SK-N-SH (cell line): ENCODE measurements at regions not wholly inside any gene's neighbourhood (a gene's known extent, or its start where the extent isn't known, plus 50 kb on each side); places are given as distances from the start of the nearest gene placed in this dataset.

Experiments
- CTCF ChIA-PET: fragments of 300-600, 350-600 bp; formaldehyde crosslinking; extraction: SDS; loops from one replicate; lab custom pipeline; 2021; lab: Yijun Ruan, JAX
- POLR2A ChIA-PET: fragments of 350-600 bp; sonication (Branson Sonifier 250); formaldehyde crosslinking; extraction: SDS; loops from one replicate; lab custom pipeline; 2020; ENCODE audit warnings: antibody characterized with exemption, inconsistent platforms; lab: Yijun Ruan, JAX
- DNase-seq: peaks from one replicate; pipeline ENCODE4 v3.0.0; 2012
- H2AFZ ChIP-seq: fragments of 200-600 bp; sonication (generic); 2 replicates; pipeline ENCODE4 v1.8.1; 2016; ENCODE audit warnings: antibody characterized with exemption, mild to moderate bottlenecking, low read depth
- H3F3A ChIP-seq: fragments of 200-600 bp; sonication (generic); replicated peaks from 2 replicates; pipeline ENCODE3; 2016; ENCODE audit warnings: antibody characterized with exemption, mild to moderate bottlenecking; ENCODE audit not compliant: insufficient read depth
- H3K27ac ChIP-seq, 2 experiments: fragments of 200-500 bp in 1 of 2; fragments of 200-600 bp in 1 of 2; sonication (Bioruptor generic) in 1 of 2; sonication (generic), shearing (Covaris generic) in 1 of 2; 2 replicates each; pipeline versions ENCODE4 v1.5.1 to v1.6.1; 2014 to 2016; ENCODE audit warnings: low read depth in 2 of 2, inconsistent platforms in 1 of 2, low read length in 1 of 2, mild to moderate bottlenecking in 1 of 2, mixed read lengths in 1 of 2
- H3K27me3 ChIP-seq: fragments of 200-600 bp; sonication (generic), shearing (Covaris generic); 2 replicates; pipeline ENCODE4 v1.6.1; 2016; ENCODE audit warnings: mixed run types; ENCODE audit not compliant: insufficient read depth
- H3K36me3 ChIP-seq, 2 experiments: fragments of 200-500 bp in 1 of 2; fragments of 200-600 bp in 1 of 2; sonication (Bioruptor generic) in 1 of 2; sonication (generic) in 1 of 2; replicated peaks in 1 of 2; 2 replicates each; pipeline versions ENCODE3 to v1.5.1; 2014 to 2016; ENCODE audit warnings: low read length in 1 of 2, mild to moderate bottlenecking in 1 of 2; ENCODE audit not compliant: insufficient read depth in 2 of 2, control insufficient read depth in 1 of 2
- H3K4me1 ChIP-seq, 2 experiments: fragments of 200-500 bp in 1 of 2; fragments of 200-600 bp in 1 of 2; sonication (Bioruptor generic) in 1 of 2; sonication (generic), shearing (Covaris generic) in 1 of 2; 2 replicates each; pipeline versions ENCODE4 v1.5.1 to v1.6.1; 2014 to 2016; ENCODE audit warnings: low read depth in 1 of 2, low read length in 1 of 2, mixed run types in 1 of 2; ENCODE audit not compliant: insufficient read depth in 2 of 2, control insufficient read depth in 1 of 2
- H3K4me2 ChIP-seq: fragments of 200-600 bp; sonication (generic), shearing (Covaris generic); 2 replicates; pipeline ENCODE4 v1.6.1; 2017; ENCODE audit warnings: mixed run types
- H3K4me3 ChIP-seq, 2 experiments: fragments of 200-500 bp in 1 of 2; fragments of 200-600 bp in 1 of 2; sonication (Bioruptor generic) in 1 of 2; sonication (generic), shearing (Covaris generic) in 1 of 2; 2 replicates each; pipeline versions ENCODE4 v1.5.1 to v1.8.1; 2014 to 2016; ENCODE audit warnings: low read depth in 2 of 2, inconsistent platforms in 1 of 2, low read length in 1 of 2, mild to moderate bottlenecking in 1 of 2, mixed read lengths in 1 of 2, moderate library complexity in 1 of 2
- H3K79me2 ChIP-seq: fragments of 200-600 bp; sonication (generic); 2 replicates; pipeline ENCODE4 v1.8.1; 2017; ENCODE audit warnings: mild to moderate bottlenecking; ENCODE audit not compliant: insufficient read depth
- H3K9ac ChIP-seq: fragments of 200-600 bp; sonication (generic); 2 replicates; pipeline ENCODE4 v1.6.1; 2017; ENCODE audit warnings: mixed run types
- H3K9me2 ChIP-seq: fragments of 200-600 bp; sonication (generic); 2 replicates; pipeline ENCODE4 v1.6.1; 2017; ENCODE audit warnings: mixed run types
- H3K9me3 ChIP-seq: fragments of 200-600 bp; sonication (generic); 2 replicates; pipeline ENCODE4 v1.6.1; 2017; ENCODE audit warnings: mixed run types, mild to moderate bottlenecking, moderate library complexity
- H4K20me1 ChIP-seq: fragments of 200-600 bp; sonication (generic); 2 replicates; pipeline ENCODE4 v1.6.1; 2017; ENCODE audit warnings: mild to moderate bottlenecking, mixed run types; ENCODE audit not compliant: insufficient read depth
- EP300 ChIP-seq, 2 experiments: IDR thresholded peaks; 2 replicates each; pipeline versions ENCODE4 v1.4.0 to v1.6.1; 2012; ENCODE audit warnings: borderline replicate concordance in 1 of 2, low read depth in 1 of 2, low read length in 1 of 2
- EZH2phosphoT487 ChIP-seq: fragments of 200-600 bp; sonication (generic); IDR thresholded peaks from 2 replicates; pipeline ENCODE4 v1.6.1; 2017; ENCODE audit warnings: low read depth, mixed run types, mild to moderate bottlenecking, antibody characterized with exemption, moderate library complexity, borderline replicate concordance
- FOXM1 ChIP-seq: IDR thresholded peaks from 2 replicates; pipeline ENCODE4 v1.4.0; 2012; ENCODE audit warnings: low read depth, mild to moderate bottlenecking
- GABPA ChIP-seq: IDR thresholded peaks from 2 replicates; pipeline ENCODE4 v1.4.0; 2012; ENCODE audit warnings: low read depth, mild to moderate bottlenecking
- GATA2 ChIP-seq: sonication (generic); formaldehyde crosslinking; IDR thresholded peaks from 2 replicates; pipeline ENCODE4 v1.5.0; 2020; ENCODE audit warnings: mild to moderate bottlenecking, missing genetic modification reagents
- JUND ChIP-seq: IDR thresholded peaks from 2 replicates; pipeline ENCODE4 v1.4.0; 2012
- MEF2A ChIP-seq: IDR thresholded peaks from 2 replicates; pipeline ENCODE4 v1.4.0; 2012; ENCODE audit warnings: low read depth, borderline replicate concordance
- MXI1 ChIP-seq: IDR thresholded peaks from 2 replicates; pipeline ENCODE4 v1.6.1; 2012; ENCODE audit warnings: mild to moderate bottlenecking, low read depth, low read length, improper control_type of control experiment
- POLR2AphosphoS5 ChIP-seq: IDR thresholded peaks from 2 replicates; pipeline ENCODE4 v1.6.1; 2012; ENCODE audit warnings: low read depth, low read length
- RAD21 ChIP-seq: IDR thresholded peaks from 2 replicates; pipeline ENCODE4 v1.6.1; 2012; ENCODE audit warnings: mild to moderate bottlenecking, low read length
- RCOR1 ChIP-seq: fragments of 150-350 bp; IDR thresholded peaks from 2 replicates; pipeline ENCODE4 v1.6.1; 2017; ENCODE audit warnings: antibody characterized with exemption, low read length
- SMC3 ChIP-seq: IDR thresholded peaks from 2 replicates; pipeline ENCODE4 v1.6.1; 2012; ENCODE audit warnings: low read depth, low read length, improper control_type of control experiment
- TAF1 ChIP-seq: IDR thresholded peaks from 2 replicates; pipeline ENCODE4 v1.6.1; 2012; ENCODE audit warnings: low read depth, mild to moderate bottlenecking, low read length, moderate library complexity, borderline replicate concordance
- YY1 ChIP-seq: IDR thresholded peaks from 2 replicates; pipeline ENCODE4 v1.4.0; 2012; ENCODE audit warnings: low read depth, mild to moderate bottlenecking
- WGBS: methylation state at CpG from one replicate; pipeline ENCODE4 v1.1.6; 2017; ENCODE audit warnings: low lambda C conversion rate; 5-methylcytosine and 5-hydroxymethylcytosine counted together
- TF ChIP-seq, protein P1 (sequence below): IDR thresholded peaks from 2 replicates; pipeline ENCODE4 v1.4.0; 2012; ENCODE audit warnings: low read depth, borderline replicate concordance
- TF ChIP-seq, protein P2 (sequence below): IDR thresholded peaks from 2 replicates; pipeline ENCODE4 v1.4.0; 2012; ENCODE audit warnings: low read depth, borderline replicate concordance
- TF ChIP-seq, protein P3 (sequence below): fragments of 150-350 bp; IDR thresholded peaks from 2 replicates; pipeline ENCODE4 v1.6.1; 2017; ENCODE audit warnings: antibody characterized with exemption, low read length, low read depth, borderline replicate concordance

DNA sequence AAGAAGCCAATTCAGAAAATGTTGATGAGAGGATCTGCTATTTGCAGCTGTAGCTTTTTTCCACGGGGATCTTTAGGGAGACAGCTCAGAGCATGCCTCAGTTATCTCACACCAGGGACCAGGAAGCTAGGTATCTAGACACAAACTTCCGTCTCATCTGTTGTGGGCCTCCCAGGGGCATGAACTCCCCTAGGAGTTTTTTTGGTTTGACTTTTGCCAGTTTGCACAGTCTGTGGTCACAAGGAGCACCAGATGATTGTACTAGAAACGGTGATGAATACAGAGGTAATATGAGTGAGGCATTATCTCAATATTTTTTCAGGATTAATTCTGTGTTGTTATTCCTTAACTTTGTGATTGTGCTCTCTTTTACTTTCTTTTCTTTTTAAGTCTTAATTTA lies 533.2 kb upstream of the SEMA6A start:
- Histone ChIP-seq H3K79me2 (no peaks in the 10 kb centered on the region), H3K4me1 (peaks cover 0 to 5% of the 10 kb centered on the region in 2 experiments; a peak in 2 of 4 replicates), H4K20me1 (no peaks in the 10 kb centered on the region), H3K27ac (no peak overlapping the region), H3K9me3 (no peaks in the 10 kb centered on the region), H3K27me3 (no peaks in the 10 kb centered on the region), H2AFZ (no peak overlapping the region), H3K4me2 (no peak overlapping the region), H3K9ac (no peak overlapping the region), H3K9me2 (no peaks in the 10 kb centered on the region), H3F3A (no peaks in the 10 kb centered on the region), H3K36me3 (no peaks in the 10 kb centered on the region), H3K4me3 (no peak overlapping the region)
- no peak for DNase-seq
- WGBS, result 15% methylated on average over 3 of the region's 3 CpGs
- ChIA-PET CTCF (no interaction called here), POLR2A (no interaction called here)
- no peak for TF ChIP-seq RCOR1
- TF ChIP-seq, protein P1, sequence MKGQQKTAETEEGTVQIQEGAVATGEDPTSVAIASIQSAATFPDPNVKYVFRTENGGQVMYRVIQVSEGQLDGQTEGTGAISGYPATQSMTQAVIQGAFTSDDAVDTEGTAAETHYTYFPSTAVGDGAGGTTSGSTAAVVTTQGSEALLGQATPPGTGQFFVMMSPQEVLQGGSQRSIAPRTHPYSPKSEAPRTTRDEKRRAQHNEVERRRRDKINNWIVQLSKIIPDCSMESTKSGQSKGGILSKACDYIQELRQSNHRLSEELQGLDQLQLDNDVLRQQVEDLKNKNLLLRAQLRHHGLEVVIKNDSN, result no peak
- no peak for TF ChIP-seq POLR2AphosphoS5
- no peak for TF ChIP-seq GATA2 (CRISPR knock-in tag)

DNA sequence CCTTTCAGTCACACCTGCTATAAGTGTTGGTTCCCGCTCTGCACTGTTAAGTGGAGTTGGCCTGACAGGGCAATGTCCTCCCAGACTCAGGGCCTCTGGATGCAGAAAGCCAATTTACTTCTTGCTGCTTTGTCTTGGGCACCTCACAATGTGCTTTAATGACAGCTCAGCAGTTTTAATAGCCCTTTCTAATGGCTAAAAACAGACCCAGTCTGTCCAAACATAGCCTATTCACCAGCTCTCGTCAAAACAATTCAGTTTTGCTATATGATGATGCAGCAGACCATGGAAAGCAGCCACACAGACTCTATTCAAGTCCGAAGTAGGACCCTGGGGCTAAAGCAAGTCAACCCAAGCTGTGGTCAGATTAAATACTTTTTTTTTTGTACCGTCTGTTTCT lies 529.1 kb upstream of the SEMA6A start:
- WGBS, result 16% methylated on average over 4 of the region's 4 CpGs
- CTCF ChIA-PET, result no interaction called here

DNA sequence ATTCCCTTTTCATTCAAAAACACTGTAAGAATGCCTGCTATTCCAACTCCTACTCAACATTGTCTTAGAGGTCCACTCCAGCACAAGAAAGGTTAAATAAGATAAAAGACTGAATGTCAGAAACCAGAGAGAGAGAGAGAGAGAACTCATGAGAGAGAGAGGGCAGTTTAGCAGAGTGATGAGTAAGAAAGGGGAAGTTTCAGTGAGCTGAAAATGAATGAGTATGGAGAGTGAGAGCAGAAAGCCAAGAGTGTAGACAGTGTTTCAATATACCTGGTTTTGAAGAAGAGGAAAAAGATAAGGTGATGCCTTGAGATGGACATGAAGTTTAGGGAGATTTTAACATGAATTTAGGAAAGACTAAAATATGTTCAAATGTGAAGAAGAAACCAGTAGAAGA lies 528.0 kb upstream of the SEMA6A start:
- Histone ChIP-seq H4K20me1 (no peaks in the 10 kb centered on the region), H3K9me3 (no peaks in the 10 kb centered on the region), H3K27me3 (no peaks in the 10 kb centered on the region), H3K9ac (no peak overlapping the region), H3K79me2 (no peaks in the 10 kb centered on the region), H3K36me3 (no peaks in the 10 kb centered on the region), H3K4me3 (no peak overlapping the region), H3K9me2 (no peaks in the 10 kb centered on the region), H3K4me1 (peaks cover 0 to 5% of the 10 kb centered on the region in 2 experiments; a peak in 2 of 4 replicates), H3F3A (no peaks in the 10 kb centered on the region), H2AFZ (no peak overlapping the region), H3K27ac (no peak overlapping the region), H3K4me2 (no peak overlapping the region)
- ChIA-PET CTCF (no interaction called here), POLR2A (no interaction called here)
- DNase-seq, result no peak
- TF ChIP-seq FOXM1, result no peak
- TF ChIP-seq MEF2A, result no peak
- TF ChIP-seq, protein P1, result no peak
- TF ChIP-seq RAD21, result no peak
- no peak for TF ChIP-seq JUND
- TF ChIP-seq EZH2phosphoT487, result no peak
- no peak for TF ChIP-seq MXI1
- TF ChIP-seq GABPA, result no peak
- TF ChIP-seq, protein P2, sequence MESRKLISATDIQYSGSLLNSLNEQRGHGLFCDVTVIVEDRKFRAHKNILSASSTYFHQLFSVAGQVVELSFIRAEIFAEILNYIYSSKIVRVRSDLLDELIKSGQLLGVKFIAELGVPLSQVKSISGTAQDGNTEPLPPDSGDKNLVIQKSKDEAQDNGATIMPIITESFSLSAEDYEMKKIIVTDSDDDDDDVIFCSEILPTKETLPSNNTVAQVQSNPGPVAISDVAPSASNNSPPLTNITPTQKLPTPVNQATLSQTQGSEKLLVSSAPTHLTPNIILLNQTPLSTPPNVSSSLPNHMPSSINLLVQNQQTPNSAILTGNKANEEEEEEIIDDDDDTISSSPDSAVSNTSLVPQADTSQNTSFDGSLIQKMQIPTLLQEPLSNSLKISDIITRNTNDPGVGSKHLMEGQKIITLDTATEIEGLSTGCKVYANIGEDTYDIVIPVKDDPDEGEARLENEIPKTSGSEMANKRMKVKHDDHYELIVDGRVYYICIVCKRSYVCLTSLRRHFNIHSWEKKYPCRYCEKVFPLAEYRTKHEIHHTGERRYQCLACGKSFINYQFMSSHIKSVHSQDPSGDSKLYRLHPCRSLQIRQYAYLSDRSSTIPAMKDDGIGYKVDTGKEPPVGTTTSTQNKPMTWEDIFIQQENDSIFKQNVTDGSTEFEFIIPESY, result no peak

More for the DNA sequence above, 529.1 kb upstream of the SEMA6A start:
- no peak for TF ChIP-seq JUND
- TF ChIP-seq GABPA, result no peak
- TF ChIP-seq RCOR1, result no peak
- no peak for TF ChIP-seq YY1
- peak; percentile 8; the same call in 1 of the 2 replicates for TF ChIP-seq RAD21
- 0 out of 2 replicates have a peak, but pooled peaks have one; percentile 25 for TF ChIP-seq MXI1
- TF ChIP-seq, protein P3, sequence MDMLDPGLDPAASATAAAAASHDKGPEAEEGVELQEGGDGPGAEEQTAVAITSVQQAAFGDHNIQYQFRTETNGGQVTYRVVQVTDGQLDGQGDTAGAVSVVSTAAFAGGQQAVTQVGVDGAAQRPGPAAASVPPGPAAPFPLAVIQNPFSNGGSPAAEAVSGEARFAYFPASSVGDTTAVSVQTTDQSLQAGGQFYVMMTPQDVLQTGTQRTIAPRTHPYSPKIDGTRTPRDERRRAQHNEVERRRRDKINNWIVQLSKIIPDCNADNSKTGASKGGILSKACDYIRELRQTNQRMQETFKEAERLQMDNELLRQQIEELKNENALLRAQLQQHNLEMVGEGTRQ, result no peak
- no peak for TF ChIP-seq TAF1
- no peak for TF ChIP-seq EP300 (IDR thresholded peaks at IDR 0.05; ENCODE audit: borderline replicate concordance in 1 of 2, low read depth in 1 of 2, low read length in 1 of 2)
- TF ChIP-seq EZH2phosphoT487, result no peak
- no peak for TF ChIP-seq SMC3
- no peaks in the 10 kb centered on the region for H3K27me3 ChIP-seq
- H3K9ac ChIP-seq, result no peak overlapping the region
- H3K79me2 ChIP-seq, result no peaks in the 10 kb centered on the region
- H3K36me3 ChIP-seq, result no peaks in the 10 kb centered on the region
- no peaks in the 10 kb centered on the region for H3F3A ChIP-seq
- POLR2A ChIA-PET, result interaction anchor here (0.6 kb wide), 1 partner anchor 585 kb away, joined by 6 read pairs; no protein-coding TSS in a partner anchor
- H2AFZ ChIP-seq, result no peak overlapping the region
- peak overlapping the region in 1 of 2 experiments; percentile 73; a peak in 2 of 4 replicates for H3K27ac ChIP-seq
- H3K4me1 ChIP-seq, result peaks cover 0 to 5% of the 10 kb centered on the region in 2 experiments; a peak in 2 of 4 replicates
- no peaks in the 10 kb centered on the region for H3K9me3 ChIP-seq
- no peak overlapping the region for H3K4me3 ChIP-seq
- DNase-seq, result peak; percentile 47
- no peak overlapping the region for H3K4me2 ChIP-seq
- no peaks in the 10 kb centered on the region for H4K20me1 ChIP-seq
- no peaks in the 10 kb centered on the region for H3K9me2 ChIP-seq
